Neuronal stem cell (in vitro differentiated cells): ENCODE measurements at regions not wholly inside any gene's neighbourhood (a gene's known extent, or its start where the extent isn't known, plus 50 kb on each side); places are given as distances from the start of the nearest gene placed in this dataset.

Source experiments
- DNase-seq: peaks from one replicate; pipeline ENCODE4 v3.0.0-alpha.2; 2013; ENCODE audit warnings: low spot score
- H2AFZ ChIP-seq: one replicate; pipeline ENCODE4 v1.6.1; 2013; ENCODE audit warnings: mild to moderate bottlenecking, low read length, inconsistent platforms
- H2AK5ac ChIP-seq: 2 replicates; pipeline ENCODE4 v1.6.1; 2013; ENCODE audit warnings: low read depth, mild to moderate bottlenecking, inconsistent platforms, low read length, moderate library complexity, mixed read lengths
- H2BK120ac ChIP-seq: 2 replicates; pipeline ENCODE4 v1.6.1; 2013; ENCODE audit warnings: low read depth, mild to moderate bottlenecking, inconsistent platforms, low read length, moderate library complexity, mixed read lengths
- H2BK12ac ChIP-seq: one replicate; pipeline ENCODE4 v1.6.1; 2013; ENCODE audit warnings: low read length, inconsistent platforms
- H2BK15ac ChIP-seq: 2 replicates; pipeline ENCODE4 v1.6.1; 2013; ENCODE audit warnings: mild to moderate bottlenecking, low read length, inconsistent platforms, mixed read lengths
- H2BK5ac ChIP-seq: one replicate; pipeline ENCODE4 v1.6.1; 2013; ENCODE audit warnings: inconsistent platforms, mild to moderate bottlenecking, low read length, moderate library complexity
- H3K14ac ChIP-seq: one replicate; pipeline ENCODE4 v1.6.1; 2013; ENCODE audit warnings: low read length, inconsistent platforms
- H3K18ac ChIP-seq: 2 replicates; pipeline ENCODE4 v1.6.1; 2013; ENCODE audit warnings: low read length, inconsistent platforms
- H3K23ac ChIP-seq: 2 replicates; pipeline ENCODE4 v1.6.1; 2013; ENCODE audit warnings: low read depth, mild to moderate bottlenecking, mixed read lengths, low read length, inconsistent platforms; ENCODE audit not compliant: poor library complexity
- H3K27ac ChIP-seq: replicated peaks from 3 replicates; pipeline ENCODE4 v1.5.1; 2013; ENCODE audit warnings: low read length, inconsistent platforms
- H3K27me3 ChIP-seq, 3 experiments: 2 replicates each; pipeline ENCODE4 v1.6.1; 2013; ENCODE audit warnings: low read length in 3 of 3, mild to moderate bottlenecking in 2 of 3, inconsistent platforms in 1 of 3, low read depth in 1 of 3, mixed read lengths in 1 of 3, moderate library complexity in 1 of 3; ENCODE audit not compliant: control insufficient read depth in 3 of 3, insufficient read depth in 3 of 3
- H3K36me3 ChIP-seq, 2 donors: replicated peaks in 1 of 2; 2 replicates each; pipeline ENCODE4 v1.6.1; 2013; ENCODE audit warnings: low read length in 2 of 2; ENCODE audit not compliant: control insufficient read depth in 2 of 2, insufficient read depth in 2 of 2
- H3K4ac ChIP-seq: 2 replicates; pipeline ENCODE4 v1.6.1; 2013; ENCODE audit warnings: inconsistent platforms, mild to moderate bottlenecking, low read length, moderate library complexity
- H3K4me1 ChIP-seq, 2 donors: 1 replicate in 1 of 2; 2 replicates in 1 of 2; pipeline ENCODE4 v1.6.1; 2013; ENCODE audit warnings: low read length in 2 of 2, low read depth in 1 of 2; ENCODE audit not compliant: control insufficient read depth in 2 of 2, insufficient read depth in 1 of 2
- H3K4me2 ChIP-seq: one replicate; pipeline ENCODE4 v1.6.1; 2013; ENCODE audit warnings: mild to moderate bottlenecking, low read length, inconsistent platforms; ENCODE audit not compliant: insufficient read depth, poor library complexity, severe bottlenecking
- H3K4me3 ChIP-seq, 2 donors: 2 replicates each; pipeline ENCODE4 v1.5.1; 2013; ENCODE audit warnings: low read length in 2 of 2, mild to moderate bottlenecking in 2 of 2, inconsistent platforms in 1 of 2, moderate library complexity in 1 of 2
- H3K79me1 ChIP-seq: one replicate; pipeline ENCODE4 v1.6.1; 2013; ENCODE audit warnings: low read depth, mild to moderate bottlenecking, inconsistent platforms, low read length, moderate library complexity
- H3K9ac ChIP-seq: one replicate; pipeline ENCODE4 v1.6.1; 2013; ENCODE audit warnings: mild to moderate bottlenecking, low read depth, low read length, inconsistent platforms; ENCODE audit not compliant: poor library complexity
- H3K9me3 ChIP-seq, 2 donors: replicated peaks in 1 of 2; 2 replicates each; pipeline versions ENCODE3 to v1.6.1; 2013; ENCODE audit warnings: low read length in 2 of 2, mild to moderate bottlenecking in 2 of 2, inconsistent platforms in 1 of 2, low read depth in 1 of 2, mixed read lengths in 1 of 2, moderate library complexity in 1 of 2; ENCODE audit not compliant: control insufficient read depth in 2 of 2, insufficient read depth in 1 of 2
- H4K8ac ChIP-seq: one replicate; pipeline ENCODE4 v1.6.1; 2013; ENCODE audit warnings: low read depth, mild to moderate bottlenecking, inconsistent platforms, low read length, moderate library complexity
- H4K91ac ChIP-seq: one replicate; pipeline ENCODE4 v1.6.1; 2013; ENCODE audit warnings: low read length, low read depth, mild to moderate bottlenecking, inconsistent platforms; ENCODE audit not compliant: poor library complexity
- WGBS, 2 donors: extraction: QIAGEN DNeasy Blood & Tissue Kit; methylation state at CpG; one replicate each; pipeline ENCODE4 v1.1.7; 2013; ENCODE audit warnings: missing lambda C conversion rate in 2 of 2, mixed read lengths in 1 of 2; ENCODE audit not compliant: insufficient read length in 2 of 2, insufficient replicate concordance in 1 of 2; ENCODE audit errors: extremely low coverage in 2 of 2; 5-methylcytosine and 5-hydroxymethylcytosine counted together

- Histone ChIP-seq H3K9me3 (no peaks in the 10 kb centered on the region), H3K4me2 (no peak overlapping the region), H3K27ac (no peak overlapping the region), H4K91ac (no peak overlapping the region), H2AFZ (no peak overlapping the region), H3K9ac (no peak overlapping the region), H3K4me3 (no peak overlapping the region), H3K4me1 (peaks cover 3 to 11% of the 10 kb centered on the region in 2 donors), H2AK5ac (no peak overlapping the region), H2BK12ac (no peak overlapping the region), H2BK120ac (no peak overlapping the region), H3K18ac (no peak overlapping the region), H4K8ac (no peak overlapping the region), H3K27me3 (no peaks in the 10 kb centered on the region), H3K36me3 (no peaks in the 10 kb centered on the region), H3K23ac (no peak overlapping the region), H2BK15ac (no peak overlapping the region), H2BK5ac (no peak overlapping the region), H3K4ac (no peak overlapping the region), H3K79me1 (no peaks in the 10 kb centered on the region), H3K14ac (no peak overlapping the region)
- no peak for DNase-seq
Observed at GRCh38 chr13:50682002-50682401, 161.5 kb downstream of the DLEU7 start.

- Histone ChIP-seq H3K9ac (no peak overlapping the region), H3K9me3 (no peaks in the 10 kb centered on the region), H2AFZ (peak overlapping the region; percentile 15), H4K91ac (no peak overlapping the region), H2BK12ac (no peak overlapping the region), H3K14ac (no peak overlapping the region), H2BK15ac (no peak overlapping the region), H3K23ac (no peak overlapping the region), H3K27ac (no peak overlapping the region), H2BK120ac (no peak overlapping the region), H3K4ac (no peak overlapping the region), H3K36me3 (no peaks in the 10 kb centered on the region), H3K4me2 (no peak overlapping the region), H3K27me3 (no peaks in the 10 kb centered on the region), H3K18ac (no peak overlapping the region), H3K4me3 (no peak overlapping the region), H2AK5ac (no peak overlapping the region), H3K4me1 (peaks cover 3 to 11% of the 10 kb centered on the region in 2 donors), H2BK5ac (no peak overlapping the region), H4K8ac (no peak overlapping the region), H3K79me1 (no peaks in the 10 kb centered on the region)
- no CpG with 5 or more reads among the region's 2 CpGs for WGBS, 2 donors
- no peak for DNase-seq
Observed at GRCh38 chr13:50682966-50683365, 160.5 kb downstream of the DLEU7 start.

- no peak overlapping the region for H3K14ac ChIP-seq
- no peak overlapping the region for H2BK12ac ChIP-seq
- H3K79me1 ChIP-seq, result no peaks in the 10 kb centered on the region
- no peak overlapping the region for H2BK15ac ChIP-seq
- H3K27ac ChIP-seq, result no peak overlapping the region
- no peak overlapping the region for H3K4me2 ChIP-seq
- WGBS, 2 donors, result no CpG with 5 or more reads among the region's 3 CpGs
- H2AFZ ChIP-seq, result no peak overlapping the region
- H3K18ac ChIP-seq, result no peak overlapping the region
- no peaks in the 10 kb centered on the region for H3K27me3 ChIP-seq
- H3K4ac ChIP-seq, result no peak overlapping the region
- no peaks in the 10 kb centered on the region for H3K36me3 ChIP-seq
- no peak overlapping the region for H2AK5ac ChIP-seq
- no peak for DNase-seq
- no peak overlapping the region for H4K8ac ChIP-seq
- H3K9ac ChIP-seq, result no peak overlapping the region
- H3K9me3 ChIP-seq, result no peaks in the 10 kb centered on the region
- H3K4me3 ChIP-seq, result no peak overlapping the region
- H4K91ac ChIP-seq, result no peak overlapping the region
- no peak overlapping the region for H3K23ac ChIP-seq
- no peak overlapping the region for H2BK120ac ChIP-seq
- peaks cover 0 to 3% of the 10 kb centered on the region in 2 donors for H3K4me1 ChIP-seq
- H2BK5ac ChIP-seq, result no peak overlapping the region
Observed at GRCh38 chr13:50684366-50684765, 159.1 kb downstream of the DLEU7 start.

- no peak overlapping the region for H3K9ac ChIP-seq
- no peak overlapping the region for H3K4me3 ChIP-seq
- H2AK5ac ChIP-seq, result no peak overlapping the region
- H3K4ac ChIP-seq, result no peak overlapping the region
- no peak overlapping the region for H3K4me2 ChIP-seq
- DNase-seq, result no peak
- no peak overlapping the region for H4K91ac ChIP-seq
- H2BK15ac ChIP-seq, result no peak overlapping the region
- no peak overlapping the region for H2BK120ac ChIP-seq
- H3K27ac ChIP-seq, result peak overlapping the region; percentile 29
- WGBS, 2 donors, result no CpG with 5 or more reads among the region's 3 CpGs
- no peak overlapping the region for H3K23ac ChIP-seq
- H3K36me3 ChIP-seq, result no peaks in the 10 kb centered on the region
- H3K4me1 ChIP-seq, result peaks cover 0 to 8% of the 10 kb centered on the region in 2 donors
- no peaks in the 10 kb centered on the region for H3K27me3 ChIP-seq
- H3K9me3 ChIP-seq, result no peaks in the 10 kb centered on the region
- no peak overlapping the region for H3K14ac ChIP-seq
- no peak overlapping the region for H2BK12ac ChIP-seq
- H3K18ac ChIP-seq, result no peak overlapping the region
- H3K79me1 ChIP-seq, result no peaks in the 10 kb centered on the region
- H4K8ac ChIP-seq, result no peak overlapping the region
- H2BK5ac ChIP-seq, result no peak overlapping the region
- H2AFZ ChIP-seq, result peak overlapping the region; percentile 56
Observed at GRCh38 chr13:50685491-50685890, 158.0 kb downstream of the DLEU7 start.
